ENCODE measurements at regions not wholly inside any gene's neighbourhood (a gene's known extent, or its start where the extent isn't known, plus 50 kb on each side); places are given as distances from the start of the nearest gene placed in this dataset.

- Histone ChIP-seq H3K9ac (ENCODE audit: low read length in 5 of 5) (no peak overlapping the region), H3K27me3 (ENCODE audit: control insufficient read depth in 5 of 5, insufficient read depth in 4 of 5, low read length in 5 of 5) (no peaks in the 10 kb centered on the region), H3K36me3 (ENCODE audit: control insufficient read depth in 5 of 5, insufficient read depth in 5 of 5, low read length in 5 of 5) (no peaks in the 10 kb centered on the region), H3K9me3 (ENCODE audit: control insufficient read depth in 5 of 5, low read length in 5 of 5) (no peaks in the 10 kb centered on the region), H3K27ac (ENCODE audit: low read depth, low read length) (no peak overlapping the region), H3K4me1 (ENCODE audit: control insufficient read depth in 5 of 5, insufficient read depth in 5 of 5, low read length in 5 of 5) (peaks cover 0 to 5% (median 0%) of the 10 kb centered on the region in 5 donors), H3K4me3 (ENCODE audit: low read depth in 1 of 5, low read length in 5 of 5) (no peak overlapping the region)
Measured at GRCh38 chr3:117885011-117885441, 1149.6 kb downstream of the IGSF11 start.

- H3K27ac ChIP-seq (ENCODE audit: low read depth, low read length) = no peak overlapping the region
- H3K4me1 ChIP-seq (ENCODE audit: control insufficient read depth in 5 of 5, insufficient read depth in 5 of 5, low read length in 5 of 5) = peaks cover 0 to 5% (median 0%) of the 10 kb centered on the region in 5 donors
- H3K27me3 ChIP-seq (ENCODE audit: control insufficient read depth in 5 of 5, insufficient read depth in 4 of 5, low read length in 5 of 5) = no peaks in the 10 kb centered on the region
- no peak overlapping the region for H3K4me3 ChIP-seq (ENCODE audit: low read depth in 1 of 5, low read length in 5 of 5)
- H3K9ac ChIP-seq (ENCODE audit: low read length in 5 of 5) = no peak overlapping the region
- H3K36me3 ChIP-seq (ENCODE audit: control insufficient read depth in 5 of 5, insufficient read depth in 5 of 5, low read length in 5 of 5) = no peaks in the 10 kb centered on the region
- H3K9me3 ChIP-seq (ENCODE audit: control insufficient read depth in 5 of 5, low read length in 5 of 5) = no peaks in the 10 kb centered on the region
Measured at GRCh38 chr3:117886147-117886546, 1148.5 kb downstream of the IGSF11 start.

GRCh38 chr3:117887031-117887430 lies 1147.6 kb downstream of the IGSF11 start:
- H3K36me3 ChIP-seq (ENCODE audit: control insufficient read depth in 5 of 5, insufficient read depth in 5 of 5, low read length in 5 of 5) = no peaks in the 10 kb centered on the region
- no peak overlapping the region for H3K27ac ChIP-seq (ENCODE audit: low read depth, low read length)
- H3K9ac ChIP-seq (ENCODE audit: low read length in 5 of 5) = no peak overlapping the region
- H3K9me3 ChIP-seq (ENCODE audit: control insufficient read depth in 5 of 5, low read length in 5 of 5) = no peaks in the 10 kb centered on the region
- no peaks in the 10 kb centered on the region for H3K27me3 ChIP-seq (ENCODE audit: control insufficient read depth in 5 of 5, insufficient read depth in 4 of 5, low read length in 5 of 5)
- H3K4me3 ChIP-seq (ENCODE audit: low read depth in 1 of 5, low read length in 5 of 5) = no peak overlapping the region
- H3K4me1 ChIP-seq (ENCODE audit: control insufficient read depth in 5 of 5, insufficient read depth in 5 of 5, low read length in 5 of 5) = peaks cover 0 to 5% (median 0%) of the 10 kb centered on the region in 5 donors

- no peak overlapping the region for H3K4me3 ChIP-seq (ENCODE audit: low read depth in 1 of 5, low read length in 5 of 5)
- no peak overlapping the region for H3K27ac ChIP-seq (ENCODE audit: low read depth, low read length)
- peaks cover 0 to 5% (median 0%) of the 10 kb centered on the region in 5 donors for H3K4me1 ChIP-seq (ENCODE audit: control insufficient read depth in 5 of 5, insufficient read depth in 5 of 5, low read length in 5 of 5)
Measured at GRCh38 chr3:117887901-117888300, 1146.7 kb downstream of the IGSF11 start.

GRCh38 chr3:117892431-117892841 lies 1142.2 kb downstream of the IGSF11 start:
- Histone ChIP-seq H3K27ac (ENCODE audit: low read depth, low read length) (no peak overlapping the region), H3K27me3 (ENCODE audit: control insufficient read depth in 5 of 5, insufficient read depth in 4 of 5, low read length in 5 of 5) (no peaks in the 10 kb centered on the region), H3K36me3 (ENCODE audit: control insufficient read depth in 5 of 5, insufficient read depth in 5 of 5, low read length in 5 of 5) (no peaks in the 10 kb centered on the region), H3K4me1 (ENCODE audit: control insufficient read depth in 5 of 5, insufficient read depth in 5 of 5, low read length in 5 of 5) (no peaks in the 10 kb centered on the region), H3K9ac (ENCODE audit: low read length in 5 of 5) (no peak overlapping the region), H3K9me3 (ENCODE audit: control insufficient read depth in 5 of 5, low read length in 5 of 5) (peaks cover 0 to 3% (median 0%) of the 10 kb centered on the region in 5 donors), H3K4me3 (ENCODE audit: low read depth in 1 of 5, low read length in 5 of 5) (no peak overlapping the region)

More at GRCh38 chr3:117887901-117888300, 1146.7 kb downstream of the IGSF11 start:
- no peaks in the 10 kb centered on the region for H3K9me3 ChIP-seq (ENCODE audit: control insufficient read depth in 5 of 5, low read length in 5 of 5)
- no peaks in the 10 kb centered on the region for H3K27me3 ChIP-seq (ENCODE audit: control insufficient read depth in 5 of 5, insufficient read depth in 4 of 5, low read length in 5 of 5)
- no peaks in the 10 kb centered on the region for H3K36me3 ChIP-seq (ENCODE audit: control insufficient read depth in 5 of 5, insufficient read depth in 5 of 5, low read length in 5 of 5)
- H3K9ac ChIP-seq (ENCODE audit: low read length in 5 of 5) = no peak overlapping the region

- no peak overlapping the region for H3K4me3 ChIP-seq (ENCODE audit: low read depth in 1 of 5, low read length in 5 of 5)
- no peaks in the 10 kb centered on the region for H3K4me1 ChIP-seq (ENCODE audit: control insufficient read depth in 5 of 5, insufficient read depth in 5 of 5, low read length in 5 of 5)
- no peak overlapping the region for H3K9ac ChIP-seq (ENCODE audit: low read length in 5 of 5)
- H3K27ac ChIP-seq (ENCODE audit: low read depth, low read length) = no peak overlapping the region
- H3K9me3 ChIP-seq (ENCODE audit: control insufficient read depth in 5 of 5, low read length in 5 of 5) = peaks cover 0 to 6% (median 4%) of the 10 kb centered on the region in 5 donors
- no peaks in the 10 kb centered on the region for H3K36me3 ChIP-seq (ENCODE audit: control insufficient read depth in 5 of 5, insufficient read depth in 5 of 5, low read length in 5 of 5)
- H3K27me3 ChIP-seq (ENCODE audit: control insufficient read depth in 5 of 5, insufficient read depth in 4 of 5, low read length in 5 of 5) = no peaks in the 10 kb centered on the region
Measured at GRCh38 chr3:117893001-117893400, 1141.6 kb downstream of the IGSF11 start.

- H3K27ac ChIP-seq (ENCODE audit: low read depth, low read length) = no peak overlapping the region
- no peaks in the 10 kb centered on the region for H3K27me3 ChIP-seq (ENCODE audit: control insufficient read depth in 5 of 5, insufficient read depth in 4 of 5, low read length in 5 of 5)
- no peak overlapping the region for H3K4me3 ChIP-seq (ENCODE audit: low read depth in 1 of 5, low read length in 5 of 5)
- H3K9me3 ChIP-seq (ENCODE audit: control insufficient read depth in 5 of 5, low read length in 5 of 5) = peaks cover 0 to 6% (median 4%) of the 10 kb centered on the region in 5 donors
- H3K36me3 ChIP-seq (ENCODE audit: control insufficient read depth in 5 of 5, insufficient read depth in 5 of 5, low read length in 5 of 5) = no peaks in the 10 kb centered on the region
- no peak overlapping the region for H3K9ac ChIP-seq (ENCODE audit: low read length in 5 of 5)
- H3K4me1 ChIP-seq (ENCODE audit: control insufficient read depth in 5 of 5, insufficient read depth in 5 of 5, low read length in 5 of 5) = no peaks in the 10 kb centered on the region
Measured at GRCh38 chr3:117893638-117894037, 1141.0 kb downstream of the IGSF11 start.

- no peak overlapping the region for H3K4me3 ChIP-seq (ENCODE audit: low read depth in 1 of 5, low read length in 5 of 5)
- H3K9ac ChIP-seq (ENCODE audit: low read length in 5 of 5) = no peak overlapping the region
- H3K9me3 ChIP-seq (ENCODE audit: control insufficient read depth in 5 of 5, low read length in 5 of 5) = peaks cover 0 to 6% (median 4%) of the 10 kb centered on the region in 5 donors
- H3K36me3 ChIP-seq (ENCODE audit: control insufficient read depth in 5 of 5, insufficient read depth in 5 of 5, low read length in 5 of 5) = no peaks in the 10 kb centered on the region
- no peak overlapping the region for H3K27ac ChIP-seq (ENCODE audit: low read depth, low read length)
- no peaks in the 10 kb centered on the region for H3K27me3 ChIP-seq (ENCODE audit: control insufficient read depth in 5 of 5, insufficient read depth in 4 of 5, low read length in 5 of 5)
- H3K4me1 ChIP-seq (ENCODE audit: control insufficient read depth in 5 of 5, insufficient read depth in 5 of 5, low read length in 5 of 5) = peaks cover 0 to 4% (median 0%) of the 10 kb centered on the region in 5 donors
Measured at GRCh38 chr3:117898722-117899522, 1135.7 kb downstream of the IGSF11 start.

GRCh38 chr3:117903226-117903625 lies 1131.4 kb downstream of the IGSF11 start:
- no peaks in the 10 kb centered on the region for H3K27me3 ChIP-seq (ENCODE audit: control insufficient read depth in 5 of 5, insufficient read depth in 4 of 5, low read length in 5 of 5)
- H3K9ac ChIP-seq (ENCODE audit: low read length in 5 of 5) = no peak overlapping the region
- no peak overlapping the region for H3K27ac ChIP-seq (ENCODE audit: low read depth, low read length)

GRCh38 chr3:117910820-117911521 lies 1123.7 kb downstream of the IGSF11 start:
- no peaks in the 10 kb centered on the region for H3K27me3 ChIP-seq (ENCODE audit: control insufficient read depth in 5 of 5, insufficient read depth in 4 of 5, low read length in 5 of 5)

More at GRCh38 chr3:117903226-117903625, 1131.4 kb downstream of the IGSF11 start:
- H3K36me3 ChIP-seq (ENCODE audit: control insufficient read depth in 5 of 5, insufficient read depth in 5 of 5, low read length in 5 of 5) = no peaks in the 10 kb centered on the region
- H3K9me3 ChIP-seq (ENCODE audit: control insufficient read depth in 5 of 5, low read length in 5 of 5) = no peaks in the 10 kb centered on the region
- H3K4me1 ChIP-seq (ENCODE audit: control insufficient read depth in 5 of 5, insufficient read depth in 5 of 5, low read length in 5 of 5) = peaks cover 0 to 4% (median 0%) of the 10 kb centered on the region in 5 donors
- H3K4me3 ChIP-seq (ENCODE audit: low read depth in 1 of 5, low read length in 5 of 5) = no peak overlapping the region

More at GRCh38 chr3:117910820-117911521, 1123.7 kb downstream of the IGSF11 start:
- Histone ChIP-seq H3K36me3 (ENCODE audit: control insufficient read depth in 5 of 5, insufficient read depth in 5 of 5, low read length in 5 of 5) (no peaks in the 10 kb centered on the region), H3K27ac (ENCODE audit: low read depth, low read length) (no peak overlapping the region), H3K9me3 (ENCODE audit: control insufficient read depth in 5 of 5, low read length in 5 of 5) (no peaks in the 10 kb centered on the region), H3K9ac (ENCODE audit: low read length in 5 of 5) (no peak overlapping the region), H3K4me3 (ENCODE audit: low read depth in 1 of 5, low read length in 5 of 5) (no peak overlapping the region), H3K4me1 (ENCODE audit: control insufficient read depth in 5 of 5, insufficient read depth in 5 of 5, low read length in 5 of 5) (peaks cover 0 to 7% (median 3%) of the 10 kb centered on the region in 5 donors)

Data from subcutaneous abdominal adipose tissue (tissue), 5 donors.